ENCODE measurements at regions not wholly inside any gene's neighbourhood (a gene's known extent, or its start where the extent isn't known, plus 50 kb on each side); places are given as distances from the start of the nearest gene placed in this dataset.

DNA sequence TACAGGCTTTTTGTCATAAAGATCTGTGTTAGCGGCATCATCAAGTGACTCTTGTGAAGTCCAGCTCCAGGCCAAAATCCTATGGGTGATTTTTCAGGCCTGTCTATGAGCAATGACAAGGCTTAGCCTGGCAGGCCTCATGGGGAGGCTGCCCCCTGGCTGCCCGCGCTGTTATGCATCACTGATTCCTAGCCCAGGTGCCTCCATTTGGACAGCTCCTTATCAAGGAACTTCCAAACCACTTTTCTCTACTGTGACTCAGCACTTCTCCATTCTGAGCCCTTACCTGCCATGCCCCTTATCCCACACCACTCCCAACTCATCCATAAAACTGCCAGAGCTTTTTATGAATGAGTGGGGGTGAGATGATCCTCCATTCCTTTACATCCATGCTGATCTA lies 91.5 kb upstream of the C3orf80 start (continued):
- TF ChIP-seq NFE2 (IDR thresholded peaks at IDR 0.05; ENCODE audit: low read depth) (peak; percentile 86), PYGO2 (tag; IDR thresholded peaks at IDR 0.05) (no peak), ZSCAN32 (CRISPR knock-in tag; IDR thresholded peaks at IDR 0.05) (no peak), MIER1 (IDR thresholded peaks at IDR 0.05; ENCODE audit: low read depth) (peak; percentile 48; the same call in 1 of the 2 replicates), MTA3 (IDR thresholded peaks at IDR 0.05; ENCODE audit: borderline replicate concordance) (no peak), KDM1A (IDR thresholded peaks at IDR 0.05) (no peak), NFIX (CRISPR knock-in tag; IDR thresholded peaks at IDR 0.05; ENCODE audit: low read depth) (no peak), JUND (IDR thresholded peaks at IDR 0.05; ENCODE audit: borderline replicate concordance, low read depth, low read length) (no peak), JUND (tag; IDR thresholded peaks at IDR 0.05; ENCODE audit: borderline replicate concordance, low read depth, low read length) (0 out of 3 replicates have a peak, but pooled peaks have one; percentile 8), ZNF77 (CRISPR knock-in tag; IDR thresholded peaks at IDR 0.05) (no peak), L3MBTL2 (IDR thresholded peaks at IDR 0.05) (no peak), ZNF507 (tag; conservative IDR thresholded peaks at IDR 0.05) (no peak), ZNF316 (IDR thresholded peaks at IDR 0.05) (peak; percentile 68), NFE2L1 (tag; IDR thresholded peaks at IDR 0.05; ENCODE audit: borderline replicate concordance, low read depth) (peak; percentile 79), TEAD4 (IDR thresholded peaks at IDR 0.05; ENCODE audit: low read length) (no peak), TEAD4 (CRISPR knock-in tag; IDR thresholded peaks at IDR 0.05; ENCODE audit: borderline replicate concordance) (no peak), KAT8 (IDR thresholded peaks at IDR 0.05; ENCODE audit: low read depth) (no peak), RNF2 (IDR thresholded peaks at IDR 0.05) (no peak), STAT5A (IDR thresholded peaks at IDR 0.05; ENCODE audit: borderline replicate concordance, low read length) (no peak), RBM17 (IDR thresholded peaks at IDR 0.05; ENCODE audit: borderline replicate concordance, low read depth, low read length) (no peak)
- TF ChIP-seq, protein P1, sequence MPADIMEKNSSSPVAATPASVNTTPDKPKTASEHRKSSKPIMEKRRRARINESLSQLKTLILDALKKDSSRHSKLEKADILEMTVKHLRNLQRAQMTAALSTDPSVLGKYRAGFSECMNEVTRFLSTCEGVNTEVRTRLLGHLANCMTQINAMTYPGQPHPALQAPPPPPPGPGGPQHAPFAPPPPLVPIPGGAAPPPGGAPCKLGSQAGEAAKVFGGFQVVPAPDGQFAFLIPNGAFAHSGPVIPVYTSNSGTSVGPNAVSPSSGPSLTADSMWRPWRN (IDR thresholded peaks at IDR 0.05; ENCODE audit: low read depth), result no peak
- TF ChIP-seq, protein P2, sequence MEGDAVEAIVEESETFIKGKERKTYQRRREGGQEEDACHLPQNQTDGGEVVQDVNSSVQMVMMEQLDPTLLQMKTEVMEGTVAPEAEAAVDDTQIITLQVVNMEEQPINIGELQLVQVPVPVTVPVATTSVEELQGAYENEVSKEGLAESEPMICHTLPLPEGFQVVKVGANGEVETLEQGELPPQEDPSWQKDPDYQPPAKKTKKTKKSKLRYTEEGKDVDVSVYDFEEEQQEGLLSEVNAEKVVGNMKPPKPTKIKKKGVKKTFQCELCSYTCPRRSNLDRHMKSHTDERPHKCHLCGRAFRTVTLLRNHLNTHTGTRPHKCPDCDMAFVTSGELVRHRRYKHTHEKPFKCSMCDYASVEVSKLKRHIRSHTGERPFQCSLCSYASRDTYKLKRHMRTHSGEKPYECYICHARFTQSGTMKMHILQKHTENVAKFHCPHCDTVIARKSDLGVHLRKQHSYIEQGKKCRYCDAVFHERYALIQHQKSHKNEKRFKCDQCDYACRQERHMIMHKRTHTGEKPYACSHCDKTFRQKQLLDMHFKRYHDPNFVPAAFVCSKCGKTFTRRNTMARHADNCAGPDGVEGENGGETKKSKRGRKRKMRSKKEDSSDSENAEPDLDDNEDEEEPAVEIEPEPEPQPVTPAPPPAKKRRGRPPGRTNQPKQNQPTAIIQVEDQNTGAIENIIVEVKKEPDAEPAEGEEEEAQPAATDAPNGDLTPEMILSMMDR (IDR thresholded peaks at IDR 0.05 in 2 of 3, conservative IDR thresholded peaks at IDR 0.05 in 1 of 3; ENCODE audit: insufficient read depth in 2 of 3, low read depth in 1 of 3, low read length in 3 of 3), result peak; percentile 45 to 49 (median 47); a peak in 5 of 6 replicates
- TF ChIP-seq, protein P3, sequence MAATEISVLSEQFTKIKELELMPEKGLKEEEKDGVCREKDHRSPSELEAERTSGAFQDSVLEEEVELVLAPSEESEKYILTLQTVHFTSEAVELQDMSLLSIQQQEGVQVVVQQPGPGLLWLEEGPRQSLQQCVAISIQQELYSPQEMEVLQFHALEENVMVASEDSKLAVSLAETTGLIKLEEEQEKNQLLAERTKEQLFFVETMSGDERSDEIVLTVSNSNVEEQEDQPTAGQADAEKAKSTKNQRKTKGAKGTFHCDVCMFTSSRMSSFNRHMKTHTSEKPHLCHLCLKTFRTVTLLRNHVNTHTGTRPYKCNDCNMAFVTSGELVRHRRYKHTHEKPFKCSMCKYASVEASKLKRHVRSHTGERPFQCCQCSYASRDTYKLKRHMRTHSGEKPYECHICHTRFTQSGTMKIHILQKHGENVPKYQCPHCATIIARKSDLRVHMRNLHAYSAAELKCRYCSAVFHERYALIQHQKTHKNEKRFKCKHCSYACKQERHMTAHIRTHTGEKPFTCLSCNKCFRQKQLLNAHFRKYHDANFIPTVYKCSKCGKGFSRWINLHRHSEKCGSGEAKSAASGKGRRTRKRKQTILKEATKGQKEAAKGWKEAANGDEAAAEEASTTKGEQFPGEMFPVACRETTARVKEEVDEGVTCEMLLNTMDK (IDR thresholded peaks at IDR 0.05; ENCODE audit: borderline replicate concordance, insufficient read depth, low read depth, low read length, poor library complexity, severe bottlenecking), result peak; percentile 39
- TF ChIP-seq, protein P4, sequence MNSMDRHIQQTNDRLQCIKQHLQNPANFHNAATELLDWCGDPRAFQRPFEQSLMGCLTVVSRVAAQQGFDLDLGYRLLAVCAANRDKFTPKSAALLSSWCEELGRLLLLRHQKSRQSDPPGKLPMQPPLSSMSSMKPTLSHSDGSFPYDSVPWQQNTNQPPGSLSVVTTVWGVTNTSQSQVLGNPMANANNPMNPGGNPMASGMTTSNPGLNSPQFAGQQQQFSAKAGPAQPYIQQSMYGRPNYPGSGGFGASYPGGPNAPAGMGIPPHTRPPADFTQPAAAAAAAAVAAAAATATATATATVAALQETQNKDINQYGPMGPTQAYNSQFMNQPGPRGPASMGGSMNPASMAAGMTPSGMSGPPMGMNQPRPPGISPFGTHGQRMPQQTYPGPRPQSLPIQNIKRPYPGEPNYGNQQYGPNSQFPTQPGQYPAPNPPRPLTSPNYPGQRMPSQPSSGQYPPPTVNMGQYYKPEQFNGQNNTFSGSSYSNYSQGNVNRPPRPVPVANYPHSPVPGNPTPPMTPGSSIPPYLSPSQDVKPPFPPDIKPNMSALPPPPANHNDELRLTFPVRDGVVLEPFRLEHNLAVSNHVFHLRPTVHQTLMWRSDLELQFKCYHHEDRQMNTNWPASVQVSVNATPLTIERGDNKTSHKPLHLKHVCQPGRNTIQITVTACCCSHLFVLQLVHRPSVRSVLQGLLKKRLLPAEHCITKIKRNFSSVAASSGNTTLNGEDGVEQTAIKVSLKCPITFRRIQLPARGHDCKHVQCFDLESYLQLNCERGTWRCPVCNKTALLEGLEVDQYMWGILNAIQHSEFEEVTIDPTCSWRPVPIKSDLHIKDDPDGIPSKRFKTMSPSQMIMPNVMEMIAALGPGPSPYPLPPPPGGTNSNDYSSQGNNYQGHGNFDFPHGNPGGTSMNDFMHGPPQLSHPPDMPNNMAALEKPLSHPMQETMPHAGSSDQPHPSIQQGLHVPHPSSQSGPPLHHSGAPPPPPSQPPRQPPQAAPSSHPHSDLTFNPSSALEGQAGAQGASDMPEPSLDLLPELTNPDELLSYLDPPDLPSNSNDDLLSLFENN (IDR thresholded peaks at IDR 0.05; ENCODE audit: low read depth in 2 of 2, low read length in 2 of 2), result no peak

Data from K562 (cell line).